ENCODE measurements at regions not wholly inside any gene's neighbourhood (a gene's known extent, or its start where the extent isn't known, plus 50 kb on each side); places are given as distances from the start of the nearest gene placed in this dataset.
"Not testable (repeated sequence)": the region's sequence is repeated elsewhere in the genome, so short reads cannot be mapped to it uniquely, and the experiment has no call there.

GRCh38 chr14:28820677-28821076 lies 54.1 kb downstream of the FOXG1 start:
- DNase-seq: no peak

- DNase-seq: no peak
Measured at GRCh38 chr14:28821993-28822392, 55.4 kb downstream of the FOXG1 start.

- DNase-seq: no peak
Measured at GRCh38 chr14:28823245-28823644, 56.7 kb downstream of the FOXG1 start.

- DNase-seq: no peak
Measured at GRCh38 chr14:28830115-28830534, 63.5 kb downstream of the FOXG1 start.

GRCh38 chr14:28831126-28831525 lies 64.5 kb downstream of the FOXG1 start:
- DNase-seq: no peak

GRCh38 chr14:28842569-28842968 lies 76.0 kb downstream of the FOXG1 start:
- not testable (repeated sequence) for DNase-seq

- DNase-seq: no peak
Measured at GRCh38 chr14:28867571-28867970, 101.0 kb downstream of the FOXG1 start.

- DNase-seq: no peak
Measured at GRCh38 chr14:28870033-28870564, 103.5 kb downstream of the FOXG1 start.

- no peak for DNase-seq
Measured at GRCh38 chr14:28875934-28876571, 109.5 kb downstream of the FOXG1 start.

GRCh38 chr14:28876572-28876945 lies 110.0 kb downstream of the FOXG1 start:
- DNase-seq: no peak

- no peak for DNase-seq
Measured at GRCh38 chr14:28877923-28878322, 111.3 kb downstream of the FOXG1 start.

GRCh38 chr14:28879573-28879996 lies 113.0 kb downstream of the FOXG1 start:
- DNase-seq: no peak

- no peak for DNase-seq
Measured at GRCh38 chr14:28886940-28887339, 120.4 kb downstream of the FOXG1 start.

- no peak for DNase-seq
Measured at GRCh38 chr14:28895389-28895788, 128.8 kb downstream of the FOXG1 start.

GRCh38 chr14:28896337-28896736 lies 129.8 kb downstream of the FOXG1 start:
- DNase-seq: no peak

- no peak for DNase-seq
Measured at GRCh38 chr14:28901631-28902030, 135.0 kb downstream of the FOXG1 start.

GRCh38 chr14:28902930-28903329 lies 136.3 kb downstream of the FOXG1 start:
- DNase-seq: no peak

GRCh38 chr14:28911521-28911920 lies 144.9 kb downstream of the FOXG1 start:
- DNase-seq: no peak

GRCh38 chr14:28913056-28913455 lies 146.5 kb downstream of the FOXG1 start:
- DNase-seq: no peak

GRCh38 chr14:28926122-28926521 lies 159.5 kb downstream of the FOXG1 start:
- no peak for DNase-seq

GRCh38 chr14:28931999-28932398 lies 165.4 kb downstream of the FOXG1 start:
- no peak for DNase-seq

- no peak for DNase-seq
Measured at GRCh38 chr14:28936601-28937000, 170.0 kb downstream of the FOXG1 start.

GRCh38 chr14:28941758-28942157 lies 175.2 kb downstream of the FOXG1 start:
- DNase-seq: no peak

GRCh38 chr14:28944605-28945004 lies 178.0 kb downstream of the FOXG1 start:
- DNase-seq: no peak

GRCh38 chr14:28946267-28946666 lies 179.7 kb downstream of the FOXG1 start:
- DNase-seq: no peak
